Type B pancreatic cell (in vitro differentiated cells): ENCODE measurements at regions not wholly inside any gene's neighbourhood (a gene's known extent, or its start where the extent isn't known, plus 50 kb on each side); places are given as distances from the start of the nearest gene placed in this dataset.

Source experiments
- DNase-seq: peaks from one replicate; pipeline ENCODE4 v3.0.0; 2021; ENCODE audit warnings: mixed read lengths; ENCODE audit not compliant: unreplicated experiment; ENCODE audit errors: extremely low spot score
- H3K27ac Mint-ChIP-seq: 2 replicates; pipeline ENCODE4 v1.8.0; 2021; ENCODE audit warnings: mild to moderate bottlenecking, mixed read lengths
- H3K27me3 Mint-ChIP-seq: 2 replicates; pipeline ENCODE4 v1.8.0; 2021; ENCODE audit warnings: mixed read lengths
- H3K36me3 Mint-ChIP-seq: 2 replicates; pipeline ENCODE4 v1.8.0; 2021; ENCODE audit warnings: mixed read lengths
- H3K4me1 Mint-ChIP-seq: one replicate; pipeline ENCODE4 v1.8.0; 2021; ENCODE audit warnings: mixed read lengths; ENCODE audit not compliant: unreplicated experiment
- H3K4me3 Mint-ChIP-seq: 2 replicates; pipeline ENCODE4 v1.8.0; 2021; ENCODE audit warnings: mild to moderate bottlenecking, mixed read lengths
- H3K9me3 Mint-ChIP-seq: 2 replicates; pipeline ENCODE4 v1.8.0; 2021; ENCODE audit warnings: mixed read lengths
- CTCF ChIP-seq: fragments of 200-600 bp; sonication (generic); conservative IDR thresholded peaks from 2 replicates; pipeline ENCODE4 v1.5.0; 2021; ENCODE audit warnings: antibody characterized with exemption, mild to moderate bottlenecking

GRCh38 chr2:138171244-138171643 is 207.0 kb downstream of the HNMT start:
- Mint-ChIP-seq H3K27ac (no peak overlapping the region), H3K9me3 (peaks cover 24% of the 10 kb centered on the region), H3K4me3 (no peak overlapping the region), H3K4me1 (no peaks in the 10 kb centered on the region), H3K36me3 (no peaks in the 10 kb centered on the region), H3K27me3 (peaks cover 4% of the 10 kb centered on the region)
- DNase-seq = no peak
- no peak for TF ChIP-seq CTCF

GRCh38 chr2:138175066-138175465 is 210.8 kb downstream of the HNMT start:
- Mint-ChIP-seq H3K36me3 (no peaks in the 10 kb centered on the region), H3K4me3 (no peak overlapping the region), H3K4me1 (no peaks in the 10 kb centered on the region), H3K27ac (no peak overlapping the region), H3K27me3 (no peaks in the 10 kb centered on the region), H3K9me3 (peaks cover 5% of the 10 kb centered on the region)
- TF ChIP-seq CTCF = no peak
- no peak for DNase-seq

GRCh38 chr2:138176862-138177439 is 212.7 kb downstream of the HNMT start:
- H3K27ac Mint-ChIP-seq = no peak overlapping the region
- DNase-seq = no peak
- no peaks in the 10 kb centered on the region for H3K36me3 Mint-ChIP-seq
- no peaks in the 10 kb centered on the region for H3K4me1 Mint-ChIP-seq
- H3K4me3 Mint-ChIP-seq = no peak overlapping the region
- H3K9me3 Mint-ChIP-seq = peaks cover 5% of the 10 kb centered on the region
- H3K27me3 Mint-ChIP-seq = no peaks in the 10 kb centered on the region
- no peak for TF ChIP-seq CTCF

- DNase-seq = no peak
- Mint-ChIP-seq H3K4me1 (no peaks in the 10 kb centered on the region), H3K36me3 (no peaks in the 10 kb centered on the region), H3K4me3 (no peak overlapping the region), H3K27ac (no peak overlapping the region), H3K9me3 (peaks cover 5% of the 10 kb centered on the region), H3K27me3 (no peaks in the 10 kb centered on the region)
- TF ChIP-seq CTCF = no peak
Measured at GRCh38 chr2:138177693-138178092, 213.4 kb downstream of the HNMT start.

- H3K9me3 Mint-ChIP-seq = no peaks in the 10 kb centered on the region
- peaks cover 4% of the 10 kb centered on the region for H3K4me1 Mint-ChIP-seq
- DNase-seq = no peak
- H3K4me3 Mint-ChIP-seq = no peak overlapping the region
- no peaks in the 10 kb centered on the region for H3K36me3 Mint-ChIP-seq
- no peaks in the 10 kb centered on the region for H3K27me3 Mint-ChIP-seq
- H3K27ac Mint-ChIP-seq = no peak overlapping the region
- TF ChIP-seq CTCF = peak; percentile 42
Measured at GRCh38 chr2:138180692-138181386, 216.6 kb downstream of the HNMT start.
